ENCODE measurements at regions not wholly inside any gene's neighbourhood (a gene's known extent, or its start where the extent isn't known, plus 50 kb on each side); places are given as distances from the start of the nearest gene placed in this dataset.

DNA sequence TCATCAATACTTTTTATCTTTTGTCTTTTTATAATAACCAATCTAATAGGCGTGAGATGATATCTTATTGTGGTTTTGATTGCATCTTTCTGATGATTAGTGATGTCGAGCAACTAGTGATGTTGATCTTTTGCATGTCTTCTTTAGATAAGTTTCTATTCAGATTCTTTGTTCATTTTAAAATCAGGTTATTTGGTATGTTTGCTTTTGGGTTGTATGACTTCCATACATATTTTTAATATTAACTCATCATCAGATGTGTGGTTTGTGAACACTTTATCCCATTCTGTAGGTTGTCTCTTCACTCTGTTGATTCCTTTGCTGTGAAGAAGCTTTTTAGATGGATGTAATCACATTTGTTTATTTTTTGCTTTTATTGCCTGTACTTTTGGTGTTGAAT lies 295.8 kb downstream of the BCKDHB start:
- DNase-seq (no peak), FAIRE-seq (no peak)
- Histone ChIP-seq H3K4me1 (ENCODE audit: control insufficient read depth in 3 of 3, insufficient read depth in 2 of 3, low read depth in 1 of 3, low read length in 2 of 3) (no peaks in the 10 kb centered on the region), H3K9me3 (ENCODE audit: control insufficient read depth in 2 of 2, insufficient read depth in 1 of 2, low read depth in 1 of 2, low read length in 1 of 2) (no peaks in the 10 kb centered on the region), H3K27me3 (ENCODE audit: control insufficient read depth in 3 of 3, insufficient read depth in 3 of 3, low read length in 3 of 3) (no peaks in the 10 kb centered on the region), H3K27ac (ENCODE audit: low read depth in 1 of 3, low read length in 2 of 3) (no peak overlapping the region), H3K4me3 (ENCODE audit: low read depth in 1 of 3, low read length in 3 of 3) (no peak overlapping the region), H3K36me3 (ENCODE audit: control insufficient read depth in 3 of 3, insufficient read depth in 2 of 3, low read depth in 1 of 3, low read length in 3 of 3) (no peaks in the 10 kb centered on the region)
- WGBS, 3 donors = 77 to 89% (median 88%) methylated on average over 2 of the region's 2 CpGs
